GM04503 (cell line): ENCODE measurements at regions not wholly inside any gene's neighbourhood (a gene's known extent, or its start where the extent isn't known, plus 50 kb on each side); places are given as distances from the start of the nearest gene placed in this dataset.
"Not testable (repeated sequence)": the region's sequence is repeated elsewhere in the genome, so short reads cannot be mapped to it uniquely, and the experiment has no call there.

Experiments used
- DNase-seq: peaks from one replicate; pipeline ENCODE4 v3.0.0-alpha.2; 2012; ENCODE audit warnings: low read depth

GRCh38 chr2:58720770-58721697 is 479.9 kb upstream of the FANCL start:
- no peak for DNase-seq

GRCh38 chr2:58720033-58720769 is 479.1 kb upstream of the FANCL start:
- DNase-seq, result no peak

GRCh38 chr2:58715344-58715743 is 474.2 kb upstream of the FANCL start:
- DNase-seq, result no peak

GRCh38 chr2:58714238-58714637 is 473.1 kb upstream of the FANCL start:
- DNase-seq, result no peak

- DNase-seq, result no peak
Observed at GRCh38 chr2:58710795-58711279, 469.7 kb upstream of the FANCL start.

GRCh38 chr2:58709687-58710354 is 468.7 kb upstream of the FANCL start:
- no peak for DNase-seq

- no peak for DNase-seq
Observed at GRCh38 chr2:58709274-58709673, 468.1 kb upstream of the FANCL start.

GRCh38 chr2:58708565-58708964 is 467.4 kb upstream of the FANCL start:
- no peak for DNase-seq

- DNase-seq, result no peak
Observed at GRCh38 chr2:58702302-58702885, 461.3 kb upstream of the FANCL start.

GRCh38 chr2:58701688-58702301 is 460.7 kb upstream of the FANCL start:
- DNase-seq, result no peak

GRCh38 chr2:58700591-58700990 is 459.5 kb upstream of the FANCL start:
- no peak for DNase-seq

- DNase-seq, result no peak
Observed at GRCh38 chr2:58699411-58699810, 458.3 kb upstream of the FANCL start.

GRCh38 chr2:58698620-58699019 is 457.5 kb upstream of the FANCL start:
- no peak for DNase-seq

GRCh38 chr2:58694114-58694513 is 453.0 kb upstream of the FANCL start:
- not testable (repeated sequence) for DNase-seq

- not testable (repeated sequence) for DNase-seq
Observed at GRCh38 chr2:58691041-58691440, 449.9 kb upstream of the FANCL start.

- DNase-seq, result no peak
Observed at GRCh38 chr2:58688813-58689212, 447.7 kb upstream of the FANCL start.

- no peak for DNase-seq
Observed at GRCh38 chr2:58686776-58687175, 445.7 kb upstream of the FANCL start.

GRCh38 chr2:58680755-58681310 is 439.7 kb upstream of the FANCL start:
- no peak for DNase-seq

- no peak for DNase-seq
Observed at GRCh38 chr2:58677748-58678147, 436.6 kb upstream of the FANCL start.

GRCh38 chr2:58671675-58672074 is 430.6 kb upstream of the FANCL start:
- DNase-seq, result no peak

GRCh38 chr2:58669998-58670397 is 428.9 kb upstream of the FANCL start:
- no peak for DNase-seq
